ENCODE measurements at regions not wholly inside any gene's neighbourhood (a gene's known extent, or its start where the extent isn't known, plus 50 kb on each side); places are given as distances from the start of the nearest gene placed in this dataset.

- Mint-ChIP-seq H3K27ac (ENCODE audit: unreplicated experiment) (no peak overlapping the region), H3K9me3 (ENCODE audit: unreplicated experiment) (peaks cover 3% of the 10 kb centered on the region), H3K36me3 (ENCODE audit: unreplicated experiment) (peaks cover 7% of the 10 kb centered on the region), H3K27me3 (ENCODE audit: unreplicated experiment) (no peaks in the 10 kb centered on the region), H3K4me3 (ENCODE audit: unreplicated experiment) (no peak overlapping the region), H3K4me1 (ENCODE audit: low read depth, unreplicated experiment) (no peaks in the 10 kb centered on the region)
- no peak for DNase-seq
- TF ChIP-seq CTCF (IDR thresholded peaks at IDR 0.05; ENCODE audit: partially characterized antibody, unreplicated experiment) = no peak
Measured at GRCh38 chr4:153969542-153969941, 180.7 kb upstream of the SFRP2 start.

GRCh38 chr4:153966641-153967040 is 177.8 kb upstream of the SFRP2 start:
- H3K4me3 Mint-ChIP-seq (ENCODE audit: unreplicated experiment) = no peak overlapping the region
- DNase-seq = no peak
- no peaks in the 10 kb centered on the region for H3K36me3 Mint-ChIP-seq (ENCODE audit: unreplicated experiment)
- no peak for TF ChIP-seq CTCF (IDR thresholded peaks at IDR 0.05; ENCODE audit: partially characterized antibody, unreplicated experiment)
- no peaks in the 10 kb centered on the region for H3K27me3 Mint-ChIP-seq (ENCODE audit: unreplicated experiment)
- no peaks in the 10 kb centered on the region for H3K4me1 Mint-ChIP-seq (ENCODE audit: low read depth, unreplicated experiment)
- no peak overlapping the region for H3K27ac Mint-ChIP-seq (ENCODE audit: unreplicated experiment)
- H3K9me3 Mint-ChIP-seq (ENCODE audit: unreplicated experiment) = no peaks in the 10 kb centered on the region

- H3K4me1 Mint-ChIP-seq (ENCODE audit: low read depth, unreplicated experiment) = no peaks in the 10 kb centered on the region
- no peak overlapping the region for H3K27ac Mint-ChIP-seq (ENCODE audit: unreplicated experiment)
- H3K36me3 Mint-ChIP-seq (ENCODE audit: unreplicated experiment) = no peaks in the 10 kb centered on the region
- TF ChIP-seq CTCF (IDR thresholded peaks at IDR 0.05; ENCODE audit: partially characterized antibody, unreplicated experiment) = no peak
- no peak for DNase-seq
- H3K4me3 Mint-ChIP-seq (ENCODE audit: unreplicated experiment) = no peak overlapping the region
- no peaks in the 10 kb centered on the region for H3K27me3 Mint-ChIP-seq (ENCODE audit: unreplicated experiment)
- no peaks in the 10 kb centered on the region for H3K9me3 Mint-ChIP-seq (ENCODE audit: unreplicated experiment)
Measured at GRCh38 chr4:153963216-153963615, 174.3 kb upstream of the SFRP2 start.

GRCh38 chr4:153962311-153963039 is 173.6 kb upstream of the SFRP2 start:
- Mint-ChIP-seq H3K27me3 (ENCODE audit: unreplicated experiment) (no peaks in the 10 kb centered on the region), H3K27ac (ENCODE audit: unreplicated experiment) (no peak overlapping the region), H3K36me3 (ENCODE audit: unreplicated experiment) (no peaks in the 10 kb centered on the region), H3K4me3 (ENCODE audit: unreplicated experiment) (no peak overlapping the region), H3K9me3 (ENCODE audit: unreplicated experiment) (no peaks in the 10 kb centered on the region), H3K4me1 (ENCODE audit: low read depth, unreplicated experiment) (no peaks in the 10 kb centered on the region)
- TF ChIP-seq CTCF (IDR thresholded peaks at IDR 0.05; ENCODE audit: partially characterized antibody, unreplicated experiment) = no peak
- DNase-seq = no peak

- Mint-ChIP-seq H3K4me1 (ENCODE audit: low read depth, unreplicated experiment) (no peaks in the 10 kb centered on the region), H3K27me3 (ENCODE audit: unreplicated experiment) (no peaks in the 10 kb centered on the region), H3K4me3 (ENCODE audit: unreplicated experiment) (no peak overlapping the region), H3K36me3 (ENCODE audit: unreplicated experiment) (no peaks in the 10 kb centered on the region), H3K27ac (ENCODE audit: unreplicated experiment) (no peak overlapping the region), H3K9me3 (ENCODE audit: unreplicated experiment) (no peaks in the 10 kb centered on the region)
- no peak for TF ChIP-seq CTCF (IDR thresholded peaks at IDR 0.05; ENCODE audit: partially characterized antibody, unreplicated experiment)
- DNase-seq = no peak
Measured at GRCh38 chr4:153955327-153955726, 166.4 kb upstream of the SFRP2 start.
